Ovary (tissue), 3 donors: ENCODE measurements at regions not wholly inside any gene's neighbourhood (a gene's known extent, or its start where the extent isn't known, plus 50 kb on each side); places are given as distances from the start of the nearest gene placed in this dataset.

Experiments used
- CTCF ChIP-seq, 3 donors: fragments of 450-650 bp in 2 of 3; fragments of 200-600 bp in 1 of 3; IDR thresholded peaks; one replicate each; pipeline versions ENCODE4 v1.5.1 to v1.8.0; 2016 to 2022; ENCODE audit warnings: antibody characterized with exemption in 3 of 3, mild to moderate bottlenecking in 1 of 3
- POLR2A ChIP-seq: fragments of 450-650 bp; IDR thresholded peaks from one replicate; pipeline ENCODE4 v1.6.1; 2017; ENCODE audit warnings: antibody characterized with exemption, mild to moderate bottlenecking, moderate library complexity
- donor health status: DM: no; HTN: no; CAD: no.

DNA sequence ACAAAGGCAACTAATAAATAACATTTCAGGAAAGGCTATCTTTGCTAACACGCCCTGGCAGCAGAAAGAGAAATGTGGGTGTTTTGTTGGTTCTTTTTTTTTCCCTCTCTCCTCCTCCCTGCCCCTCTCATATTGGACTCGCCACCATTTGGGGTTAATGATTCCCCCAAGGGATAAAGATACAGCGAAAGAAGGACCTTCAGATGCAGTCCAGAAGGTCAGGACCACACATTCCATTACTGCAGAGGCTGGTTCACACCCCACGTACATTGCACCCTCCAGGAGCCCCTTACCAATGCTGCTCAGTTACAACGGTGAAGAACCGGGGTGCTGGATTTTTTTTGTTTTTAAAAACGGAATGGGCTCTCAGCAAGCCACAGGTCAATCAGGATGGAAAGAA lies 156.9 kb upstream of the TIAM1 start:
- TF ChIP-seq CTCF (IDR thresholded peaks at IDR 0.05), result no peak
- TF ChIP-seq POLR2A, result no peak
